DMS114 treated with DMSO at 0.1 percent for 48 hours (cell line): ENCODE measurements at regions not wholly inside any gene's neighbourhood (a gene's known extent, or its start where the extent isn't known, plus 50 kb on each side); places are given as distances from the start of the nearest gene placed in this dataset.

Experiments used
- DNase-seq: peaks from one replicate; lab custom pipeline; 2025; ENCODE audit not compliant: unreplicated experiment; lab: John Stamatoyannopoulos, UW

- DNase-seq, result no peak
These were observed 195.2 kb downstream of the TLE3 start for GRCh38 chr15:69902414-69903062.

GRCh38 chr15:69903470-69904469, 193.9 kb downstream of the TLE3 start:
- DNase-seq, result no peak

DNA sequence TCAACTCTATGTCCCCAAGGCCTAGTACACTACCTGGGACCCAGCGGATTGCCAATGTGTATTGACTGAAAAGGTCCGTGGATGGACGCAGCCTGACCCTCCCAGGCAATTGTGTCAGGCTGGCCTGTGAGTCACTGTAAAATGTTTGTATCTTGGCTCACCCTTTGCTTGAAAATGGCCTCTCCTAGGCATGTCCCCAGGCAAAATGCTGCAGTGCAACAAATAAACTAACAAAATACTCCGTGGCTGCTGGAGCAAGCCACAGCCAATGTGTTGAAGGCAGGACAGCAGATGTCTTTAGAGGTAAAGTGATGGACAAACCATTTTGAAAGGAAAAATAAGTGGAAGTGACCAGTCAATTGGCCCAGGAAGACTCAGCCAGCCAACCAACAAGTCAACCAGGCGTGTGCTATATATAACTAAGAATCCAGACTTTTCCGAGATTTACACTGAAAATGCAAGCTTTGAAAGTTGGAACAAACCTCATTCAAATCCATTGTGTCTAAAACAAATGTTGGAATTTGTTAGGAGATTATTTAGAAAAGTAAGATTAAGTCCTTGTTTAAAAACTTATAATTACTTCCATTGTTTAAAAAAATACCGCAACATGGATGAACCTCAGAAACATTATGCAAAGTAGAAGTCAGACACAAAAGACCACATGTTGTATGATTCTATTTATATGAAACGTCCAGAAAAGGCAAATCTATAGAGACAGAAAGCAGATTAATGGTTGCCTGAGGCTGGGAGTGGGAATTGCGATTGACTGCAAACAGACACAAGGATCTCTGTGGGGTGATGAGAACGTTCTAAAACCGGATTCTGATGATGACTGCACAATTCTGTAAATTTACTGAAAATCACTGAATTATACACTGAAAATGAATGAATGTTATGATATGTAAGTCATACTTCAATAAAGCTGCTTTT, 191.2 kb downstream of the TLE3 start:
- DNase-seq, result no peak

GRCh38 chr15:69908060-69908459, 189.7 kb downstream of the TLE3 start:
- DNase-seq, result no peak

DNA sequence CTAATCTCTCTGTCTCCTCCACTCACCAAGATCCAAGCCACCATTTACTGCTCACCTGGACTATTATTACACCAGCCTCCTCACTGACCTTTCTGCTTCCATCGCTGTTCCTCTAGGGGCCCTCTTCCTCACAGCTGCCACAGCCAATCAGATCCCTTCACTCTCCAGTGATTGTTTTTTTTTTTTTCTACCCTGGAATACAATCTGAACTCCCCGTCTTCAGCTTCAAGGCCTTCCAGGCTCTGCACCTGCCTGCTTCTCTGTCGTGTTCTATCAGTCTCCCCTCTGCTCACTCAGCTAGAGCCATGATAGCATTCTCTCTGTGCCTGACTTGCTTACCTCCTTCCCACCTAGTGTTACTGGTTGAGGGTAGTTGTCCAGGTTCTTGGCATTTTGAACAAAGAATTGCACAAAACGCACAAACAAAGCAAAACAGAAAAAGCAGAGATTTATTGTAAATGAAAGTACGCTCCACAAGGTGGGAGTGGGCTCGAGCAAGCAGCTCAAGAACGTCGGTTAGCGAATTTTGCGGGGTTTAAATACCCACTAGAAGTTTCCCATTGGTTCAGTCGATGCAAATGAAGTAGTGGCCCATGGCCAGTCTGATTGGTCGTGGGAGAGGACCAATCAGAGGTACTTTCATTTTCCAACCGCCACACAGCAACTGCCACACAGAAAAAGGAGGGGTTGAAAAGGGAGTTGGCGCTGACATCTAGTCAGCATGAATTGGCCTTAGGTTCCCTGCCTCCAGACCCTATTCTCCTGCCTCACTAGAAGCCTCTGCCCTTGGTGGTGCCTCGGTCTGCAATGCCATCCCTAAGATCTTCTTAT, 188.9 kb downstream of the TLE3 start:
- no peak for DNase-seq

GRCh38 chr15:69909719-69910444, 187.8 kb downstream of the TLE3 start:
- DNase-seq, result no peak

- no peak for DNase-seq
These were observed 187.2 kb downstream of the TLE3 start for GRCh38 chr15:69910514-69910913.

- DNase-seq, result no peak
These were observed 185.6 kb downstream of the TLE3 start for GRCh38 chr15:69912116-69912515.

- no peak for DNase-seq
These were observed 183.7 kb downstream of the TLE3 start for GRCh38 chr15:69914040-69914439.

- DNase-seq, result no peak
These were observed 182.8 kb downstream of the TLE3 start for GRCh38 chr15:69914960-69915359.

- no peak for DNase-seq
These were observed 181.4 kb downstream of the TLE3 start for GRCh38 chr15:69916169-69916785.

DNA sequence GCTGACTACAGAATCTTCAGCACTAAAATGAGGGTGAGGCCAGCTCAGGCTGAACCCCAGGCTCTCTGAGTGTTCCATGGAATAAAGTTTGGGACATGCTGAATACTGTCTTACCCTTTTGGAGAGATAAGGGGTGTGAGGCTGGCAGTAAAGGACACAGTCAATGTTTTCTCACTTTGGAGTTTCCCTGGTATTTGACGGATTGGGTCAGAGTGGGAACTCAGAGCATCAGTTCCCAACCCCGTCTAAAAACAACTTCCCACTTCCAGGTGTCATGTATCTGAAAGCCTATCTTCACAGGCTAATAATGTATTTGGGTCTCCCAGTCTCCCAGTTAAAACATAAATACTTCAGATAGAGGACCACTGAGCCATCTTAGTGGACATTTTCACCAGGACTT, 180.7 kb downstream of the TLE3 start:
- DNase-seq, result no peak

- DNase-seq, result no peak
These were observed 177.9 kb downstream of the TLE3 start for GRCh38 chr15:69919816-69920215.

DNA sequence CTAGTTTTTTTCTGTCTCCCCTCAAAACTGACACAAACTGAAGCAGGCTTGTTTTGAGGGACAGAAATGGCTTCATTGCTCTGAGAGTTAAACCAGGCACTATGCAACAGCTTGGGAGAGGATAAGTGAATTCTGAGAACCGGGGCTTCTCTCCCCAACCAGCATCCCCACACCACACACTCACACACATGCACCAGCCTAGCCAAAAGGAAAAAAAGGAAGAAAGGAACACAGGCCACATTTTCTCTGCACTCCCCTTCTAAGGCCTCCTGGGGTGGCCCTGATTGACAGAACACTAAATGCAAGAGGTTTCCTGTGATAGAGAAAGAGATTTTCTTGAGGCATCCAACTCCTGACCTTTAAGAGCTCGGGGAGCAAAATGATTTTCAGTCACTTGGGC, 177.5 kb downstream of the TLE3 start:
- DNase-seq, result no peak

DNA sequence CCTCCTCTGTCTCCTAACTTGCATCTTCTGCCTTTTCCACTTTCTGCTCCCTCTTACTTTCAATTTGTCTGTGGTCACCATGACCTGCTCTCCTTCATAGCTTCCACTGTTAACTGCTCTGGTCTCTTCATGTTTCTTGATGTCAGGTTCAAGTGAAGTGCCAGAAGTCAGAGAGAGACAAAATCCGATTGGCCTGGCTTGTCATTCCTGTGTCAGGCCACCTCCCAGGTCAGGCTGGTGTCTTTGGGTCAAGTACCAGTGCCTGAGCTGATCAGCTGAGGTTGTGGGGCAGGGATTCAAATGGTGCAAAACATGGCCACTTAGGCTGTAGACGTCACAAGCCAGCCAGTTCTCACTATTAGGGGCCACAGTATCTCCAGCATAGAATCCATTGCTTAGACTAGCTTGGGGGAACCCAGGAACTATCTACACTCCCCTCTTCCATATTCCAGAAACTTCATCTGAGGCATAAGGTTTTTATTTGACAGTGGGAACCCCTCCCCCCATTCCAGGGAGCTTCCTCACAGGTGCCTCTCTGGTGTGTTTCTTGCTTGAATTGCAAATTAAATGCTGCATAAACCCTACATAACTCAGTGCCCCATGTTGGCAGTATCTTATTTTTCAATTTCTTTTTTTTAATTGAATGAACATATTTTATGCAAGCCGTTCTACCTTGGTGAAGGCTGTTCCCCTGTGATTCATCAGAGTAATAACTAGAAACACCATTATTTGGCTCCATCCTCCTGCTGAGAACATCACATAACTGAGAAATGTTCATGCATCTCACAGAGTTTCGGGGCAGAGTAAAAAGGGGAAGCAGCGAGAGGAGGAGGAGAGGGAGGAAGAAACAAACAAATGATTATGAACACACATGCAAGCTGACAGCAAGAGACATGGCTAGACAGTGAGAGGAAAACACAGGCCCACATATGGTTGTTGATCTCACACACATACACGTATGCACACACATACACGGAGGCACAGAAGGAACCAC, 175.8 kb downstream of the TLE3 start:
- no peak for DNase-seq

DNA sequence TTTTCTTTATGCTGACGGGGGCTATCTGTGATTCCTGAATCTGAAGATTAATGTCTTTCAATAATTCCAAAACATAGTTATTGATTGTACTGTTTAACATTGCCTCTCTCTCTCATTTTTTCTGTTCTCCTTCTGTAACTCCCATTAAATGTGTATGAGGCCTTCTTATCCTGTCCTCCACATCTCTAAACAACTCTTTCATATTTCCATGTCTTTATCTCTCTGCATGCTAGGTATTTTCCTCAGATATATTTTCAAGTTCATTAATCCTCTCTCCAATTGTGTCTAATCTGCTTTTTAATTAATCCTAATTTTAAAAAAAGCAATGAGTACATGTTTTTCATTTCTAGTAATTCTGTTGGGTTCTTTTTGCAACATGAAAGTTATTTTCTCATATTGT, 173.2 kb downstream of the TLE3 start:
- DNase-seq, result no peak

DNA sequence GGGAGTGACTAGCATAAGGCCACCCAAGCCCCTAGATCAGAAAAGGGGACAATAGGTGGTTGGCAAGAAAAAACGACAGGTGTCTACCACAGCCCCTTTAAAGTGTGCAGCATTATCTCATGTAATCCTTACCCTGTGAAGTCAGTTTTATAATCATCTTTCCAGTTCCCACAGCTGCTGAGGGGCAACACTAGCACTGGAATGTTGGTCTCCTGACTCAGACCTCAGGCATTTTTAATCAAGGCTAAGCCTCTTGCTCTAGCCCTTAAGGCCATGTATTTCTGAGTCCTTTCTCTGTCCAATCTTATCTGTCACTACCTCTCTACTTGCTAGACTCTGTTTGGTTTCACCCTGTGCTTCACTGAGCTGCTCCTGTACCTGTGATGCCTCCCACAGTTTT, 171.7 kb downstream of the TLE3 start:
- no peak for DNase-seq

GRCh38 chr15:69926721-69927120, 171.0 kb downstream of the TLE3 start:
- DNase-seq, result no peak
